Activated CD4-positive, alpha-beta T cell treated with anti-CD3 and anti-CD28 coated beads, Interleukin-2, amount 10 ng/mL, durations not matched to agents 24 days and 14 days (primary cell): ENCODE measurements at regions not wholly inside any gene's neighbourhood (a gene's known extent, or its start where the extent isn't known, plus 50 kb on each side); places are given as distances from the start of the nearest gene placed in this dataset.

Source experiments
- DNase-seq: peaks from one replicate; pipeline ENCODE4 v3.0.0; 2022
- H3K27ac Mint-ChIP-seq: one replicate; pipeline ENCODE4 v1.8.0; 2022; ENCODE audit warnings: mild to moderate bottlenecking, mixed read lengths
- H3K27me3 Mint-ChIP-seq: one replicate; pipeline ENCODE4 v1.8.0; 2022; ENCODE audit warnings: mixed read lengths
- H3K36me3 Mint-ChIP-seq: one replicate; pipeline ENCODE4 v1.8.0; 2022; ENCODE audit warnings: low read depth, mild to moderate bottlenecking, mixed read lengths
- H3K4me1 Mint-ChIP-seq: one replicate; pipeline ENCODE4 v1.8.0; 2021; ENCODE audit warnings: mixed read lengths
- H3K4me3 Mint-ChIP-seq: one replicate; pipeline ENCODE4 v1.8.0; 2022; ENCODE audit warnings: mild to moderate bottlenecking, moderate library complexity, mixed read lengths
- H3K9me3 Mint-ChIP-seq: one replicate; pipeline ENCODE4 v1.8.0; 2021; ENCODE audit warnings: mixed read lengths
- intact Hi-C: fragments of 100-400 bp; cut with micrococcal nuclease; formaldehyde crosslinking; loops from one replicate; pipeline ENCODE4 v1.15.1; 2023

DNA sequence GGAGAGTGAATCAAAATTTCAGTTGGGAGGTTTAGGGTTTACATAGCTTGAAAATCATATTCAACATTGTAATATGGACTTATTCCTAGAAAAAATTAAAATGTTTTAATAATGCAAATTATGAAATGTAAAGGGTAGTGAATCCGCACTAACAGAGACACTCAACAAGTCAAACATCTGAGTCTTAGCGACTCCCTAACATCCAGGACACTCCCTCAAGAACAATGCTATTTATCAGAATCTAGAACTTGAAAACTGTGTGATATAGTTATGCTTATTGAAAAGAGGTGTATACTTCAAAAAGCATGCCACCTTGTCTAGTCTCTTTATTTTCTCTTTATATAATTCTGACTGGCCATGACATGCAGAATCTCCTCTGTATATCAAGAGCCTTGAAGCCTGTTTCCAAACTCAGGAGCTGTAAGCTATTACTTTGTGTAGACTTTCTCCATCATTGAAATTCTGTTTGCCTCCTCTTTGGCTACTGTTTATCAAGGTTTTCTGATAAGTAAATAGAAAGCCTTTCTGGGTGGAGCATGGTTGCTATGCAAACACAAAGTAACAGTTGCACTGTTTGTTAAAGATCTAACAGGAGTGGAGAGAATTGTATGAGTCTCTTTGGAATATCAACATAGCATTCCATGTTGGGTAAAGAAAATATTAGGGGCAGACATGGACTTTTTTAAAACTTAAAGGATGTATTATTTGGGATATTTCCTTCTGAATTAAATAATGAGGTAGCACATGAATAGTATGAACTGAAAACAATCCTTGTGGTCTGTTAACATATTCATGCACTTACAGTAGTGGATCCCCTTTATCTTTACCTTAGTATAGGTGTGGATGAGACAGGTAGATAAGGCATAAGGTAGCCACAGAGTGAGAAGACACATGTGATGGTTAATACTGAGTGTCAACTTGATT, 56.4 kb upstream of the MBNL2 start:
- no peaks in the 10 kb centered on the region for H3K36me3 Mint-ChIP-seq
- H3K4me1 Mint-ChIP-seq = no peaks in the 10 kb centered on the region
- intact Hi-C loops = no loop called here
- no peak for DNase-seq
- H3K4me3 Mint-ChIP-seq = no peak overlapping the region
- H3K9me3 Mint-ChIP-seq = no peaks in the 10 kb centered on the region
- peaks cover 2% of the 10 kb centered on the region for H3K27me3 Mint-ChIP-seq
- no peak overlapping the region for H3K27ac Mint-ChIP-seq

DNA sequence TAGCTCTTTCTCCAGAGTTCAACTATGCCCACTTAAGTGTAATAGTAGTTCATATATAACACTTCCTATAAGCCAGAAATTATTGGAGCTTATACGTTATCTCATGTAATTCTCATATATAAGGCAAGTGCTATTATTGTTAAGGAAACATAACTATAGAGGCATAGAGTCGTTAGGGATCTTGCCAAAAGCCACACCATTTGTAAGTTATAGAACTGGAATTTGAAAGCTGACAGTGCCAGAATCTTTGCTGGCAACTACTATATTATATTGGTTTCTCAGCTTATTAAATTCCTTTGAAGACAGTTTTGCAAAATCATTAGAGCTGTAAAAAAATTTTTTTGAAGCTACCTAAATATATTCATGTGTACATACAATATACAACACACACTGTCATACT, 51.0 kb upstream of the MBNL2 start:
- Mint-ChIP-seq H3K36me3 (no peaks in the 10 kb centered on the region), H3K27me3 (peaks cover 8% of the 10 kb centered on the region), H3K4me1 (no peaks in the 10 kb centered on the region), H3K9me3 (no peaks in the 10 kb centered on the region), H3K27ac (no peak overlapping the region), H3K4me3 (no peak overlapping the region)
- no peak for DNase-seq
- intact Hi-C loops = no loop called here
